SU-DHL-6 (cell line): ENCODE measurements at regions not wholly inside any gene's neighbourhood (a gene's known extent, or its start where the extent isn't known, plus 50 kb on each side); places are given as distances from the start of the nearest gene placed in this dataset.

Experiments used
- H2AFZ ChIP-seq: fragments of 200-600 bp; sonication (generic); 2 replicates; pipeline ENCODE4 v1.6.1; 2014; ENCODE audit warnings: low read depth, mild to moderate bottlenecking, moderate library complexity, mixed read lengths, antibody characterized with exemption, low read length; ENCODE audit not compliant: severe bottlenecking
- H3F3A ChIP-seq: fragments of 200-600 bp; shearing (Covaris generic); 2 replicates; pipeline ENCODE4 v1.6.0; 2016; ENCODE audit warnings: antibody characterized with exemption, mild to moderate bottlenecking; ENCODE audit not compliant: insufficient read depth
- H3K27ac ChIP-seq: fragments of 200-600 bp; sonication (generic); 2 replicates; pipeline ENCODE4 v1.5.1; 2016; ENCODE audit warnings: low read depth, mild to moderate bottlenecking, low read length, moderate library complexity, mixed read lengths
- H3K27me3 ChIP-seq: fragments of 200-600 bp; sonication (generic), shearing (Covaris generic); 2 replicates; pipeline ENCODE4 v1.6.0; 2014; ENCODE audit warnings: mild to moderate bottlenecking, low read length
- H3K36me3 ChIP-seq: fragments of 200-600 bp; sonication (generic); 2 replicates; pipeline ENCODE4 v1.6.1; 2014; ENCODE audit warnings: mild to moderate bottlenecking, low read length, mixed read lengths
- H3K4me2 ChIP-seq: fragments of 300-600, 200-600 bp; shearing (Covaris generic), sonication (generic); 2 replicates; pipeline ENCODE4 v1.6.0; 2014; ENCODE audit warnings: low read length, low read depth, mild to moderate bottlenecking; ENCODE audit not compliant: poor library complexity, severe bottlenecking
- H3K4me3 ChIP-seq: fragments of 200-600 bp; sonication (generic); 2 replicates; pipeline ENCODE4 v1.5.1; 2014; ENCODE audit warnings: antibody characterized with exemption, low read length, mild to moderate bottlenecking, mixed read lengths; ENCODE audit not compliant: insufficient read depth, poor library complexity, severe bottlenecking
- H3K79me2 ChIP-seq: fragments of 200-600 bp; sonication (generic); 2 replicates; pipeline ENCODE4 v1.6.1; 2014; ENCODE audit warnings: mild to moderate bottlenecking, low read length, moderate library complexity; ENCODE audit not compliant: insufficient read depth
- H3K9ac ChIP-seq: fragments of 200-600 bp; sonication (generic); 2 replicates; pipeline ENCODE4 v1.7.0; 2014; ENCODE audit warnings: mild to moderate bottlenecking, low read length
- H3K9me2 ChIP-seq: fragments of 200-600 bp; sonication (generic); replicated peaks from 2 replicates; pipeline ENCODE4 v1.6.1; 2014; ENCODE audit warnings: low read length; ENCODE audit not compliant: insufficient read depth
- H3K9me3 ChIP-seq: fragments of 200-600 bp; sonication (generic); 2 replicates; pipeline ENCODE4 v1.6.1; 2014; ENCODE audit warnings: low read length, mixed read lengths; ENCODE audit not compliant: insufficient read depth
- H4K20me1 ChIP-seq: fragments of 200-600 bp; sonication (generic); 2 replicates; pipeline ENCODE4 v1.6.1; 2014; ENCODE audit warnings: low read depth, mild to moderate bottlenecking, antibody characterized with exemption, low read length, moderate library complexity, mixed read lengths
- EZH2phosphoT487 ChIP-seq: fragments of 200-600 bp; sonication (generic), shearing (Covaris generic); conservative IDR thresholded peaks from 2 replicates; pipeline ENCODE4 v1.6.1; 2018; ENCODE audit warnings: mild to moderate bottlenecking, antibody characterized with exemption, low read length, moderate library complexity, mixed read lengths
- TF ChIP-seq, protein P1 (sequence below): fragments of 200-600 bp; sonication (generic); IDR thresholded peaks from one replicate; pipeline ENCODE4 v1.5.1; 2017; ENCODE audit warnings: antibody characterized with exemption, mild to moderate bottlenecking, low read length, moderate library complexity; ENCODE audit not compliant: insufficient read depth, poor library complexity, severe bottlenecking

DNA sequence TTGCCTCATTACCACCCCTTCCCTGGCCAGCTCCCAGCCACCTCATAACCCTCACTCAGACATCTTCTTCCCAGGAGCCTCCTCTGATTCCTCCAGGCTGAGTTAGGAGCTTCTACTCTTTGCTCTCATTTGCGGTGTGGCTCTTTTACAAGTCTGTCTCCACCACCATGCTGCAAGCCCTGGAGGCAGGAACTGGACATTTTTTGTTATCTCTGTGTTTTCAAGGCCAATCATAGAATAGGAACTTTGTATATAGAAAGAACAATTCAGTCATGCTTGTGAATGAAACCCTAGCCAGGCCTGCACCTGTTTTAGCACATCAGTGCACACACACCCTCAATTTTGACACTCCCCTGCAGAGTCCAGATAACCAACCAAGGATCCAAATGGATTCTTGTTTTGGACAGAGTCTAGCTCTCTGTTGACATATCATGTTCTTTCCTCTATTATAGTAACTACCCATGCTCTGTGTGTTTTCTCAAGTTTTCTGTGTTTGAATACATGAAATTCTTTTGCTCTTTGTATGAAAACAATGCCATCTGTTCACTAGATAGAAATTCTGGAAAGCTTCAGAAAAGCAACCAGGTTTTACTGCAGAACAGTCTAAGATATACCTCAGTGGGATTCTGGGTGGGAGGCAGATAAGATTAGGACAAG is 60.9 kb upstream of the ZNF648 start:
- no peaks in the 10 kb centered on the region for H3F3A ChIP-seq
- no peaks in the 10 kb centered on the region for H3K36me3 ChIP-seq
- no peaks in the 10 kb centered on the region for H4K20me1 ChIP-seq
- no peak overlapping the region for H3K4me3 ChIP-seq
- no peak overlapping the region for H3K4me2 ChIP-seq
- H3K27ac ChIP-seq: no peak overlapping the region
- H3K27me3 ChIP-seq: no peaks in the 10 kb centered on the region
- H3K9me2 ChIP-seq: no peaks in the 10 kb centered on the region
- no peak overlapping the region for H2AFZ ChIP-seq
- H3K9ac ChIP-seq: no peak overlapping the region
- TF ChIP-seq EZH2phosphoT487: no peak
- TF ChIP-seq, protein P1, sequence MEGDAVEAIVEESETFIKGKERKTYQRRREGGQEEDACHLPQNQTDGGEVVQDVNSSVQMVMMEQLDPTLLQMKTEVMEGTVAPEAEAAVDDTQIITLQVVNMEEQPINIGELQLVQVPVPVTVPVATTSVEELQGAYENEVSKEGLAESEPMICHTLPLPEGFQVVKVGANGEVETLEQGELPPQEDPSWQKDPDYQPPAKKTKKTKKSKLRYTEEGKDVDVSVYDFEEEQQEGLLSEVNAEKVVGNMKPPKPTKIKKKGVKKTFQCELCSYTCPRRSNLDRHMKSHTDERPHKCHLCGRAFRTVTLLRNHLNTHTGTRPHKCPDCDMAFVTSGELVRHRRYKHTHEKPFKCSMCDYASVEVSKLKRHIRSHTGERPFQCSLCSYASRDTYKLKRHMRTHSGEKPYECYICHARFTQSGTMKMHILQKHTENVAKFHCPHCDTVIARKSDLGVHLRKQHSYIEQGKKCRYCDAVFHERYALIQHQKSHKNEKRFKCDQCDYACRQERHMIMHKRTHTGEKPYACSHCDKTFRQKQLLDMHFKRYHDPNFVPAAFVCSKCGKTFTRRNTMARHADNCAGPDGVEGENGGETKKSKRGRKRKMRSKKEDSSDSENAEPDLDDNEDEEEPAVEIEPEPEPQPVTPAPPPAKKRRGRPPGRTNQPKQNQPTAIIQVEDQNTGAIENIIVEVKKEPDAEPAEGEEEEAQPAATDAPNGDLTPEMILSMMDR: no peak
- no peaks in the 10 kb centered on the region for H3K9me3 ChIP-seq
- no peaks in the 10 kb centered on the region for H3K79me2 ChIP-seq

DNA sequence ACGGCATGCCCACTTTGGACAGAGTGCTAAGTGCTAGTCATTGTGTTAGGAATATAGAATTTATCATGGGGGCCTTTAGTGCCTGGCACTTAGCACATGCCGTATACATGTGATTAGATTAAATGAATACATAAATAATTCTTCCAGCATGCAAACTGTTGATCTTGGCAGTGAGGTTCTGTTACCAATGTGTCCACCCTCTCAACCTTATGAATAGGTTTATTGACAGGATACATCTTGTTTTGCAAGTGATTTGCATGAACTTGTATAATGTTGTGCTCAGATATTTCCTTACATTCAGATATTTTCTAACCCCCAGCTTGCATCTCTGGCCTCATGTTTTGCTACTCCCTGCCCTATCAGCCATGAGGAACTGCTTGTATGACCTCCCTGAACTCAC is 60.3 kb upstream of the ZNF648 start:
- Histone ChIP-seq H2AFZ (no peak overlapping the region), H3K79me2 (no peaks in the 10 kb centered on the region), H3K27me3 (no peaks in the 10 kb centered on the region), H4K20me1 (no peaks in the 10 kb centered on the region), H3K9ac (no peak overlapping the region), H3K27ac (no peak overlapping the region), H3K4me2 (no peak overlapping the region), H3K4me3 (no peak overlapping the region), H3K9me2 (no peaks in the 10 kb centered on the region), H3F3A (no peaks in the 10 kb centered on the region), H3K36me3 (no peaks in the 10 kb centered on the region), H3K9me3 (no peaks in the 10 kb centered on the region)
- no peak for TF ChIP-seq EZH2phosphoT487
- TF ChIP-seq, protein P1: no peak

DNA sequence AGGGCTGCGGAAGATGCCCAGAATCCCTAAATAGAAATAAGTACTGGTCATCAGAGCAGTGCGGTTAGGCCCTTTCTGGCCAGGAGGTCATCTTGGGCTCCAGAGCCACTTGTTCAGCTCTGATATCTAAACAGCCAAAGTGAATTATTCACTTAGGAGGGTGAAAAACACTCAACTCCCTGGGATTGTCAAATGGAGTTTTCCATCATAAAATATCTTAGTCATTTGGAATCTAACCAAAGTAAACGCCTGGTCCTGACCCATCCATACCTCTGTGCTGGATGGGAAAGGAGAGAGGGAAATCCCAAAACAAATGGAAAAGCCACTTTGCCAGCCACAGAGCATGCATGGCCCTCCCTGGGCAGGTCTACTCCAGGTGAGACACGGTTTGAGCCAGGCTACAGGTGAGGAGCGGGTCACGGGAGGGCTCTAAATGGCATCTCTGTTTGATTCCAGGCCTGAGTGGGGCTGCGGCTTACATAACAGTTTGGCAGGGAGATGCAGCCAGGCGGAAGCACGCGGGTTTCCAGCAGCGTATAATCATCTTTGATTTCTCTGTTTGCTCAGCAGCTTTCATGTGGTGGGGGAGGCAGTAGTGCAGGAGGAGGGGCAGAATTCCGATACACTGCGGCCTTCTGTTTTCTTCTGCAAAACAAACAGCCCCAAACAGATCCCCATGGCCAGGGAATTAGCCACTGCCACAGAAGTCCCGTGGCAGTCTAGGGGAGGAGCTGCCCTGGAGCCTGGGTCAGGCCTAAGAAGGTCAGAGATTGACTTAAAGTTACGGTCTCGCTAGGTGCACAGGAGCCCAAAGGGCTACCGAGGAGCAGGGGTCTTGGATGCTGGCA is 59.1 kb upstream of the ZNF648 start:
- no peaks in the 10 kb centered on the region for H3F3A ChIP-seq
- no peak overlapping the region for H3K9ac ChIP-seq
- H3K9me2 ChIP-seq: no peaks in the 10 kb centered on the region
- H3K4me3 ChIP-seq: no peak overlapping the region
- H3K27me3 ChIP-seq: no peaks in the 10 kb centered on the region
- no peaks in the 10 kb centered on the region for H4K20me1 ChIP-seq
- H2AFZ ChIP-seq: no peak overlapping the region
- TF ChIP-seq EZH2phosphoT487: no peak
- TF ChIP-seq, protein P1: no peak
- no peak overlapping the region for H3K4me2 ChIP-seq
- H3K27ac ChIP-seq: no peak overlapping the region
- H3K36me3 ChIP-seq: no peaks in the 10 kb centered on the region
- no peaks in the 10 kb centered on the region for H3K9me3 ChIP-seq
- H3K79me2 ChIP-seq: no peaks in the 10 kb centered on the region
